Stimulated activated CD4-positive, alpha-beta T cell treated with anti-CD3 and anti-CD28 coated beads, Interleukin-12 subunit alpha, Interleukin-12 subunit beta, amount 100 ng/mL, for 24 hours (primary cell): ENCODE measurements at regions not wholly inside any gene's neighbourhood (a gene's known extent, or its start where the extent isn't known, plus 50 kb on each side); places are given as distances from the start of the nearest gene placed in this dataset.
"Not testable (repeated sequence)": the region's sequence is repeated elsewhere in the genome, so short reads cannot be mapped to it uniquely, and the experiment has no call there.

ENCODE experiments used
- DNase-seq, 2 experiments: peaks; one replicate each; pipeline ENCODE4 v3.0.0-alpha.2; 2020; ENCODE audit warnings: low read depth in 2 of 2

GRCh38 chr22:27094633-27095308, 437.4 kb downstream of the MIAT start:
- no peak for DNase-seq

- DNase-seq, result no peak
Measured at GRCh38 chr22:27097506-27097905, 440.1 kb downstream of the MIAT start.

GRCh38 chr22:27097933-27098332, 440.5 kb downstream of the MIAT start:
- DNase-seq, result no peak

- DNase-seq, result no peak
Measured at GRCh38 chr22:27099946-27100722, 442.7 kb downstream of the MIAT start.

GRCh38 chr22:27100789-27101188, 443.4 kb downstream of the MIAT start:
- DNase-seq, result no peak

GRCh38 chr22:27101288-27101687, 443.9 kb downstream of the MIAT start:
- DNase-seq, result no peak

- DNase-seq, result no peak
Measured at GRCh38 chr22:27104449-27104848, 447.1 kb downstream of the MIAT start.

- DNase-seq, result no peak
Measured at GRCh38 chr22:27105142-27106025, 448.0 kb downstream of the MIAT start.

- DNase-seq, result no peak
Measured at GRCh38 chr22:27106985-27107384, 449.6 kb downstream of the MIAT start.

- no peak for DNase-seq
Measured at GRCh38 chr22:27107386-27107785, 450.0 kb downstream of the MIAT start.

- DNase-seq, result no peak
Measured at GRCh38 chr22:27107824-27108223, 450.4 kb downstream of the MIAT start.

GRCh38 chr22:27108425-27109114, 451.2 kb downstream of the MIAT start:
- DNase-seq, result no peak

GRCh38 chr22:27109406-27109805, 452.0 kb downstream of the MIAT start:
- not testable (repeated sequence) for DNase-seq

GRCh38 chr22:27110665-27111451, 453.5 kb downstream of the MIAT start:
- no peak for DNase-seq

GRCh38 chr22:27111796-27112672, 454.6 kb downstream of the MIAT start:
- no peak for DNase-seq

- no peak for DNase-seq
Measured at GRCh38 chr22:27113211-27113635, 455.8 kb downstream of the MIAT start.

- DNase-seq, result no peak
Measured at GRCh38 chr22:27113641-27114040, 456.3 kb downstream of the MIAT start.

- no peak for DNase-seq
Measured at GRCh38 chr22:27114186-27114585, 456.8 kb downstream of the MIAT start.

- no peak for DNase-seq
Measured at GRCh38 chr22:27115410-27115809, 458.0 kb downstream of the MIAT start.

- no peak for DNase-seq
Measured at GRCh38 chr22:27115816-27116256, 458.4 kb downstream of the MIAT start.
